ENCODE measurements at regions not wholly inside any gene's neighbourhood (a gene's known extent, or its start where the extent isn't known, plus 50 kb on each side); places are given as distances from the start of the nearest gene placed in this dataset.

DNA sequence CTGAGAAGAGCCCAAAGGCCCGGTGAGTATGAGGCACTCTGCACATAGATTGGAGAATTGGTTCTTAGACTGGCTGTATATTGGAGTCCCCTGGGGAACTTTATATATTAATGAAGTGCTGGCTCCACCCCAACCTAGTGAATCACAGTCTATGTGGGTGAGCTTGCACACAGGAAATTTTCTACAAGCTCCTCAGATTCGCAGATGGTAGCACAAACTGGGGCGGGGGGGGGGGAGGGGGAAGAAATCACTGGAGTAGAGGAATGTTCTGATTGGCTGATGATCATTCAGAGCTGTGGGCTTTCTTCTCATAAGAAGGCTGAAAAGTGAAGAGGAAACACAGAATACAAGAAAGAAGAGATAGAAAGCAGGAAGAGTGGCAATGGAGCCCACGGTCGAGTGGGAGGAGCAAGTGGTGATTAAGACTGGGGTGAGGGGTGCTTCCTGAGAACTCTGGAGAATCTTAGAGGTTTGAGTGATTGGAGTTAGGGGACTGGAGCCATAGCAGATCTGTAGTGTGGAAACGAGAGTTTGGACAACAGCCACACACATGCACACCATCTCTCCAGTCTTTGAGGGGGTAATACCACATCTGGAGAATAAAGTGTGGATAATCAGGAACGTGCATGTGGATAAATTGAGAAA is 465.9 kb upstream of the DAB1 start:
- CTCF ChIA-PET = no interaction called here
- Histone ChIP-seq H2AFZ (ENCODE audit: low read depth, low read length, poor library complexity, severe bottlenecking) (no peak overlapping the region), H3K27ac (ENCODE audit: low read depth, low read length) (no peak overlapping the region), H3K36me3 (ENCODE audit: control insufficient read depth in 1 of 2, insufficient read depth in 2 of 2, low read length in 2 of 2) (no peaks in the 10 kb centered on the region), H3K9me2 (ENCODE audit: insufficient read depth) (no peaks in the 10 kb centered on the region), H3K4me1 (ENCODE audit: control insufficient read depth in 1 of 2, insufficient read depth in 2 of 2, low read length in 2 of 2) (no peaks in the 10 kb centered on the region), H3K9ac (ENCODE audit: low read length) (no peak overlapping the region), H3K27me3 (ENCODE audit: insufficient read depth, low read length) (peaks cover 3% of the 10 kb centered on the region; the same call in 1 of the 2 replicates), H3K79me2 (ENCODE audit: insufficient read depth, low read length) (no peaks in the 10 kb centered on the region), H4K20me1 (ENCODE audit: insufficient read depth) (no peaks in the 10 kb centered on the region), H3K9me3 (ENCODE audit: control insufficient read depth in 1 of 2, insufficient read depth in 1 of 2, low read depth in 1 of 2, low read length in 2 of 2) (no peaks in the 10 kb centered on the region), H3K4me3 (replicated peaks in 1 of 2; ENCODE audit: low read depth in 1 of 2, low read length in 2 of 2) (no peak overlapping the region), H3K4me2 (ENCODE audit: low read length) (no peak overlapping the region)
- no peak for DNase-seq (ENCODE audit: low read depth, low spot score)
- RAD21 ChIA-PET (ENCODE audit: low non-redundant PET in 1 of 2, low total read pairs in 2 of 2, uncharacterized antibody in 2 of 2, unreplicated experiment in 2 of 2) = no interaction called here
- TF ChIP-seq POLR2AphosphoS5 (IDR thresholded peaks at IDR 0.05; ENCODE audit: low read depth, low read length) (no peak), YY1 (IDR thresholded peaks at IDR 0.05; ENCODE audit: extremely low read depth, insufficient replicate concordance, low read depth, low read length) (no peak), EZH2phosphoT487 (IDR thresholded peaks at IDR 0.05; ENCODE audit: borderline replicate concordance) (no peak), POLR2A (IDR thresholded peaks at IDR 0.05; ENCODE audit: borderline replicate concordance, extremely low read depth, insufficient read depth, insufficient read length) (no peak), CEBPB (IDR thresholded peaks at IDR 0.05; ENCODE audit: low read depth) (no peak), RAD21 (IDR thresholded peaks at IDR 0.05; ENCODE audit: low read depth) (no peak), SP1 (IDR thresholded peaks at IDR 0.05; ENCODE audit: low read depth) (no peak), ZNF274 (IDR thresholded peaks at IDR 0.05; ENCODE audit: low read depth, low read length) (no peak), EGR1 (IDR thresholded peaks at IDR 0.05; ENCODE audit: low read depth) (no peak), SRF (IDR thresholded peaks at IDR 0.05; ENCODE audit: low read depth) (no peak), ELF1 (IDR thresholded peaks at IDR 0.05; ENCODE audit: borderline replicate concordance, low read depth) (no peak), ATF3 (IDR thresholded peaks at IDR 0.05) (no peak)
- TF ChIP-seq, protein P1, sequence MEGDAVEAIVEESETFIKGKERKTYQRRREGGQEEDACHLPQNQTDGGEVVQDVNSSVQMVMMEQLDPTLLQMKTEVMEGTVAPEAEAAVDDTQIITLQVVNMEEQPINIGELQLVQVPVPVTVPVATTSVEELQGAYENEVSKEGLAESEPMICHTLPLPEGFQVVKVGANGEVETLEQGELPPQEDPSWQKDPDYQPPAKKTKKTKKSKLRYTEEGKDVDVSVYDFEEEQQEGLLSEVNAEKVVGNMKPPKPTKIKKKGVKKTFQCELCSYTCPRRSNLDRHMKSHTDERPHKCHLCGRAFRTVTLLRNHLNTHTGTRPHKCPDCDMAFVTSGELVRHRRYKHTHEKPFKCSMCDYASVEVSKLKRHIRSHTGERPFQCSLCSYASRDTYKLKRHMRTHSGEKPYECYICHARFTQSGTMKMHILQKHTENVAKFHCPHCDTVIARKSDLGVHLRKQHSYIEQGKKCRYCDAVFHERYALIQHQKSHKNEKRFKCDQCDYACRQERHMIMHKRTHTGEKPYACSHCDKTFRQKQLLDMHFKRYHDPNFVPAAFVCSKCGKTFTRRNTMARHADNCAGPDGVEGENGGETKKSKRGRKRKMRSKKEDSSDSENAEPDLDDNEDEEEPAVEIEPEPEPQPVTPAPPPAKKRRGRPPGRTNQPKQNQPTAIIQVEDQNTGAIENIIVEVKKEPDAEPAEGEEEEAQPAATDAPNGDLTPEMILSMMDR (IDR thresholded peaks at IDR 0.05 in 2 of 3, conservative IDR thresholded peaks at IDR 0.05 in 1 of 3; ENCODE audit: borderline replicate concordance in 1 of 3, insufficient read depth in 1 of 3, low read depth in 2 of 3, low read length in 2 of 3) = no peak
- intact Hi-C loops (cut with micrococcal nuclease) = no loop called here
- no TSS peak for BruUV-seq (replicated peaks)
- POLR2A ChIA-PET = no interaction called here
- ATAC-seq = no peak
